Renal cortex interstitium (tissue), 11 donors: ENCODE measurements at regions not wholly inside any gene's neighbourhood (a gene's known extent, or its start where the extent isn't known, plus 50 kb on each side); places are given as distances from the start of the nearest gene placed in this dataset.

ENCODE experiments used
- DNase-seq, 11 donors: peaks; one replicate each; pipeline ENCODE4 v3.0.0-alpha.2; 2013; ENCODE audit warnings: low read depth in 9 of 11, low spot score in 4 of 11; ENCODE audit errors: extremely low read depth in 1 of 11

DNA sequence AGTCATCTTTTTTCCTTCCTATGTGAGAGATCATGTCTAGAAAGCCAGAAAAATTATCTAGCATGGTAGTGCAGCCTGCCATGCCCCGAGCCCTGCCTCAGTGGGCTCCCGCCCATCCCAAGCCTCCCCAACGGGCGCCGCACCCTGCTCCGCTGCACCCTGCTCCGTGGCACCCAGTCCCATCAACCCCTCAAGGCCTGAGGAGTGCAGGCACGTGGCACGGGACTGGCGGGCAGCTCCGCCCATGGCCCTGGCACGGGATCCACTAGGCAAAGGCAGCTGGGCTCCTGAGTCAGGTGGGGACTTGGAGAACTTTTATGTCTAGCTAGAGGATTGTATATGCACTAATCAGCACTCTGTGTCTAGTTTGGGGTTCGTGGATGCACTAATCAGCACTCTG is 83.4 kb upstream of the COL3A1 start:
- no peak for DNase-seq

DNA sequence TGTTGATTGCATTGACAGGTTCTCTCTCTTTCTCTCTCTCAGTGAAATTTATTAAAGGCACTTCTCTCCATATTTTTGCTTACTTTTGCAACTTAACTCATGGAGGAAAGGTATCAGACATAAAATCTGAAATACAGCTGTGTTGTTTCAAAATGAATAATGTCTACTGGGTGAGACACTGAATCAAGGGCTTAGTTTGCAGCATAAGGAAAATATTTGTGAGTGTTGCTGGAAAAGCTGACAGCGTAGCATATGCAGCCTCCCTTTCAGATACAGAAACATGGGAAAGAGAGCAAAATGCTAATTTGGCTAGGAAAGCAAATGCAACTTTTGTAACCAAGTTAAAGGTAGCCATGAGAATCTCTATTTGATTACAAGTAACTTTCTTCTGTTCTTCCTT is 81.5 kb upstream of the COL3A1 start:
- peak in 4 of 11 donors; percentile 24 to 27 (median 25) for DNase-seq

DNA sequence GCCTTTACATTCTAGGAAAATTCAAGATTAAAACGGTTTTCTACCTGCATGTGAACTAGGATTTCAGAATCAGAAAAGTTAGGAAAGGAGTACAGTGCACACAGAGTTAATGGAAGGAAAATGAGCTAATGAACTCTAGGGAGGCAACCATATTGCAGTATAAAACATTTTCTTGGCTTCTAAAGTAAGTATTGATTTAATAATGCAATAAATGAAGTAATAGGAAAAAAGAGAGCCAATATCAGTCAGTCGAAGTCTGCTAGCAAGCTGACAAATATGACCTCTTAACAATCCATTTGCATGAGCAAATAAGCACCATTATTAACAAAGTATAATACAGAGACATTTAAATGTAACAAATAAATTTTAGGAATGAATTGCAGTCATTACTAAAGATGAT is 80.2 kb upstream of the COL3A1 start:
- no peak for DNase-seq

DNA sequence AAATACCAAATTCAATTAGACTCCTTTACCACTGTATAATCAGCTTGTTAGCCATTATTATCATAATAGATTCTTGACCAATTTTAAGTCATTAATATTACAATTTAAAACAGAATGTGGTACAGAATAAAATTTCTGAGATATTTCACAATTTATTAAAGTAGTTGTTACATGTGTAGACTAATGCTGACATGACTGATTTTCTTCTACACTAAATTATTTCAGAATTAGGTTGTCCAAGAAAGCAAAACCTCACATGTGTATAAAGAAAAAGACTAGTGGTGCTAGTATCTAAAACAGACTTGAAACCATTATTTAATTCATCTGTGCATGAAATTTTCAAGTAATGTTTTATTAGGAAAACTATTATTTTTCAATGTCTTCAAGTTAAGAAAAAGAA is 79.2 kb upstream of the COL3A1 start:
- DNase-seq = no peak

DNA sequence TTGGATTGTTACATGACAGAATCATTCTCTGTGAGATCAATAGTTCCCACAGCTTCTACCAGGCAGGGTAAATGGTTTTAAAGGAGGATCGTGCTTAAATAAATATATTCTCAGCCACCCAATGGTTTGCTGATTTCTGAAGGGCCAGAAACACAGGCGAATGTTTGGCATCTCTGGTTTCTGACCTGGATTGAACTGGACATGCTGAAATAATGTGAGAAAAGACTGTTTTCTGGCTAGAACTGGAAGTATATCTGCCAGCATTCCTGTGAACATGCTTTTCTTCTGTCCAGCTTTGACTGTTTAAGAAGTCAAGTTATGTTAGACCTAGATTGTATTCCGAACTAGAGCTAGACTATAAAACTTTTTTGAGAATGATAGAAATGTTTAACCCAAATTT is 77.1 kb upstream of the COL3A1 start:
- no peak for DNase-seq

DNA sequence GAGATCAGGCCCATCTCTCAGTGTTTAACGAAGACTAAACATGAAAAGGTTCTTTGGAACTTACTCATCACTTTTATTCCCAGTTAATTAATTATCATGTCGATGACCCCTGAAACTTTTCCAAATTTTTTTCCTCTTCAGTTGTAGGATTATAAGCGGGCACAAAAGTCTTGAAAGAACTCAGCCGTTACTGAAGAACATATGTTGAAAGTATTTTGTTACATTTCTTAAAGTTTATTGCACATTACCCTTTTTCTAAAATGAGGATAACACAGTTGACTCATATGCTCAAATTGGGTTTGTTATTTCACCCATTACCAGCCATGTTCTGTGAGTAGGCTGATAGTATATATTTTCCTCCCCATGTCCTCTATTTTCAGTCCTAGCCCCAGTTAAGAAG is 75.9 kb upstream of the COL3A1 start:
- peak in 1 of 11 donors; percentile 18 for DNase-seq

DNA sequence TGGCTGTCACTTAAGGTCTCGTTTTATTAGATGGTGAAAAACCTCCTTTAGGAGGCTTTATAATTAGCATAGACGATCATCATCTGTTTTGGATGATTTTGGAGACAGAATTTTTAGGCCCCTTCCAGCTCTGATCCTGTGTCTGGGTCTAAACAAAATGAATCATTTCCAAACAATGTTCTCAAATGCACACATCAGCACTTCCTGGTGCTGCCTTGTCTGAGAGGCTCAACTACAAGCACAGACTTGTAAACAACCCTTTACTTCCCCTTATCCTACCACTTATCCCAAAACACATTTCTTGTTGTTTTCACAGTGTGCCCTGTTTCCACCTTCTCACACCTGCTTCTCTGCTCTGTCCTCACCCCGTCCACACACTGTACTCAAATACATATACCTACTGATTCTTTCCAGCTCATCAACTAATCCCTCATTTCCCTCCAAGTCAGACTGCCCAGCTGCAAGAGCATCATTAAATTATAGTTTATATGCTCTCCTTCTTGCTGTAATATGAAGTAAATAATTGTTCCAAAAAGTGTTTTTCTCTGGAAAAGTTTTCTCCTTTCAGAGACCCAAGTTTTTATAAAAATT is 71.2 kb upstream of the COL3A1 start:
- no peak for DNase-seq

DNA sequence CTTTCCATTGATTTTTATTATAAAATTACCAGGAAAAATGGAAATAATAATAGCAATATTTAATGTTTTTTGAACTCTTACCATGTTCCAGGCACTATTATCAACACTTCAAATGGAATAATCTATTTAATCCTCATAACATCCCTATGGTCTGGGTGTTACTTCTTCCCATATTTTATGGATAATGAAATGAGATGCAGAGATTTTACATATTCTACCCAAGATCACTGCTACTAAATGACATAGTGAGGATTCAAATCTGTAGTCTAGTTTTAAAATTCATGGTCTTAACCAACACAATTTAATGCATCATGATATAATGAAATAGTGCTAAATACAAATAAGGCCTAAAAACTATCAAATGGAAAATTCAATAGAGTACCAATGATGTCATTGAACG is 70.4 kb upstream of the COL3A1 start:
- no peak for DNase-seq

DNA sequence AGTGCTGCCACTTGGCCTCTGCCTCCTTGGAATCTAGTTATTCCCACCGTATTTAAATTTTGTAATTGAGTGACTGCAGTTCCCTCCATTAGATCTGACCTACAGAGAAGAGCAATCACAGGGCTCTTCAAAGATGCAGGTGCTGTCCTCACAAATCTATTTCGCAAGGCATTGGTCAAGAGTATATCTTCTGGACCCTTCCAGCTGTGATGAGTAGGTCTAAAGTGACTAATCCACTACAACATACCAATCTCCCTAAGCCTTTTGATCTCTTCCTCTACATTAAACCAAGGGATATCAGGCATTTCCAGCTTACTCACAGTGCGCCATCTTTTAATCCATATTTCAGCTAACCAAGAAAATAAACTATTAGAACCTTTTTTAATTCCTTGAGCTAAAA is 65.1 kb upstream of the COL3A1 start:
- no peak for DNase-seq

DNA sequence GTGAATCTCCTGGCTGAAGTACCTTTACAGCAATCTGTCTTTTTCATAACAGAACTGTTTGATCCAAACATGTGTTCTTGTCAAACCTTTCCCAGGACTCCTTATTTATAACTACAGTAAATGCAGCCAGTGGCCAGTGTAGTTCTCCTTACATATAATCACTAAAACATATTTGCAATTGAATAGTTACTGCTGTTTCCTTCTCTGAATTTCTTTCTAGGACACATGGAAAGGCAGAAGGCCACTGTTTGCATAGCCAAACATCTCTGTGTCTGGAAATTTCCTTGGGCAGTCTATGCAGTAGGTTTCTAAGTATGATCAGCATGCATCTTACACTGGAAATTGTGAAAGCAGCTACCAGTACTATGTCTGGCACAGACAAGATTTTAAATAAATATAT is 57.4 kb upstream of the COL3A1 start:
- DNase-seq = no peak

DNA sequence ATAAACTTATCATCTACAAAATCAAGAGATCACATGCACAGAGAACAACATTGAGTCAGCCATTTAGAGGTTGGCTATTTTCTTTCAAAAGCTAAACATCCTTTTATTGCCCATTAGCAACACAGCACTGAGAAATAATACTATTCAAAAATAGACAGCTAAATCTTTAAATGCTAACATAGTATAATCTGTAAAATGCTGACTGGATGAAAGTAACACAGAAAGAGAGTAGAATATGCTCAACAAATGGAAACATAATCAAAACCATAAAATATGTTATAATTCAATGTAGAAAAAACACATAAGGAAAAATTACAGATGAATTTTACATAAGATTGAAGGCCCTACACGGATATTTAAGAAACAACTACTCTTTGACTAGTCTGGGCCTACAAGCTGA is 56.5 kb upstream of the COL3A1 start:
- DNase-seq = no peak

DNA sequence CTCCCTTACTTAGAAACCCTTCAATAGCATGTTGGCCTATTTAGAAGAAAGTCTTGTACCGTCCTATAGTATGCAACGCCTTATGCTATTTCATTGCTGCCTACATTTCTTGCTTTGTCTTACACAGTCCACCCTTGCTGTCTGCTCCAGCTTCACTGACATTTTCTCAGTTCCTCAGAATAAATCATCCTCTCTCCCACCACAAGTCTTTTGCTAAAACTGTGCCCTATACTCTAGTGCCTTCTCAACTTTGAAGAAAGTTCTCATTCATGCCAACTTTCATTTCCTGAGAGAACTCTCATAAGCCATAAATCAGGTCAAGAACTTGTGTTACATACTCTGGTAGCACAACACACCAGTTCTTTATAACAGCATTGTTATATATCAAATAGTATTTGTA is 54.3 kb upstream of the COL3A1 start:
- no peak for DNase-seq

DNA sequence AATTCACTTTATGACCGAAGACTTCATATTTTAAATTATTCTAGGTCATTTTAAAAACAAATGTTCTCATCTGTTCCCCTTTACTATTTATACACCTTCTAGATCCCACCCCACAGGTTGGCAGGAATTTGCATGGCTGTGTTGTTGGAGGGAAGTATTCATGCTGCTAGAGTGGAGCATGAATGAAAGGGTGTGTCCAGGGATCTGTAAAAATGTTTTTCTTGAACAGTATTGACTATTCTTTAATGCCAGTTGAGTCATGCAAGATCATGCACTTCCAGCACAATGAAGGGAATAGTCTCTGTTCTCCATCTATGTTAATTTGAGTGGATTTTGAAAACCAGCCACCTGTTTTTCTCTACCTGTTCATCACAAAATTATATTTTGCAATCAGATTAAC is 52.0 kb upstream of the COL3A1 start:
- DNase-seq = no peak
